ENCODE measurements at regions not wholly inside any gene's neighbourhood (a gene's known extent, or its start where the extent isn't known, plus 50 kb on each side); places are given as distances from the start of the nearest gene placed in this dataset.

DNA sequence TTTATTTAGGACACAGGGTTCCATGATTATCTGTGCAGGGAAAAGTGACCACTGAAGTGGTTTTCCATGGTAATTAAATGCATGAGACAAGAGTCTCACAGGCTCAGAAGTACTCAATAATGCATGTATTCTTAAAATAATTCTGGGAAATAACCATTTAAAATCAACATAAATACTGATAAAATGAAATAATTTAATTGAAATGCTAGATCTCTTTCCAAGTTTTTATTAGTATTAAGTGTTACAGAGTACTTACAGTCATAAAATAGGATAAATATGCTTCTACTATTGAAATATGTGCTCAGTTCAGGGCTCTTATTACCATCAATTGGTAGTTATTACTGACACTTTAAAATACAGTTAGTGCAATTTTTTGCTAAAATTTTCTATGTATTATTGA is 916.0 kb upstream of the GJE1 start:
- peaks cover 8% of the 10 kb centered on the region for H3K9me3 ChIP-seq (ENCODE audit: control insufficient read depth, insufficient read depth, low read length)
- no peaks in the 10 kb centered on the region for H3K36me3 ChIP-seq (ENCODE audit: control insufficient read depth, insufficient read depth, low read length)
- no peaks in the 10 kb centered on the region for H3K4me1 ChIP-seq (ENCODE audit: control insufficient read depth, insufficient read depth, low read length)
- no peak for DNase-seq (ENCODE audit: low read depth in 4 of 6, low spot score in 6 of 6)
- no peaks in the 10 kb centered on the region for H3K27me3 ChIP-seq (ENCODE audit: control insufficient read depth, insufficient read depth, low read length)
- H3K27ac ChIP-seq (ENCODE audit: low read depth, low read length): no peak overlapping the region
- H3K4me3 ChIP-seq (ENCODE audit: low read depth, low read length): no peak overlapping the region

- no peaks in the 10 kb centered on the region for H3K9me3 ChIP-seq (ENCODE audit: control insufficient read depth, insufficient read depth, low read length)
- no peaks in the 10 kb centered on the region for H3K4me1 ChIP-seq (ENCODE audit: control insufficient read depth, insufficient read depth, low read length)
- no peak overlapping the region for H3K27ac ChIP-seq (ENCODE audit: low read depth, low read length)
- H3K36me3 ChIP-seq (ENCODE audit: control insufficient read depth, insufficient read depth, low read length): no peaks in the 10 kb centered on the region
- DNase-seq (ENCODE audit: low read depth in 4 of 6, low spot score in 6 of 6): no peak
- H3K27me3 ChIP-seq (ENCODE audit: control insufficient read depth, insufficient read depth, low read length): no peaks in the 10 kb centered on the region
- WGBS (ENCODE audit: insufficient coverage): no CpG with 5 or more reads among the region's 1 CpG
- H3K4me3 ChIP-seq (ENCODE audit: low read depth, low read length): no peak overlapping the region
Measured at GRCh38 chr6:141212296-141212695, 920.4 kb upstream of the GJE1 start.

GRCh38 chr6:141211845-141212244 is 920.9 kb upstream of the GJE1 start:
- 73% methylated on average over 2 of the region's 3 CpGs for WGBS (ENCODE audit: insufficient coverage)
- Histone ChIP-seq H3K4me3 (ENCODE audit: low read depth, low read length) (no peak overlapping the region), H3K27ac (ENCODE audit: low read depth, low read length) (no peak overlapping the region), H3K4me1 (ENCODE audit: control insufficient read depth, insufficient read depth, low read length) (no peaks in the 10 kb centered on the region), H3K36me3 (ENCODE audit: control insufficient read depth, insufficient read depth, low read length) (no peaks in the 10 kb centered on the region), H3K27me3 (ENCODE audit: control insufficient read depth, insufficient read depth, low read length) (no peaks in the 10 kb centered on the region), H3K9me3 (ENCODE audit: control insufficient read depth, insufficient read depth, low read length) (no peaks in the 10 kb centered on the region)
- no peak for DNase-seq (ENCODE audit: low read depth in 4 of 6, low spot score in 6 of 6)

- Histone ChIP-seq H3K9me3 (ENCODE audit: control insufficient read depth, insufficient read depth, low read length) (no peaks in the 10 kb centered on the region), H3K4me3 (ENCODE audit: low read depth, low read length) (no peak overlapping the region), H3K27me3 (ENCODE audit: control insufficient read depth, insufficient read depth, low read length) (no peaks in the 10 kb centered on the region), H3K4me1 (ENCODE audit: control insufficient read depth, insufficient read depth, low read length) (no peaks in the 10 kb centered on the region), H3K27ac (ENCODE audit: low read depth, low read length) (no peak overlapping the region), H3K36me3 (ENCODE audit: control insufficient read depth, insufficient read depth, low read length) (no peaks in the 10 kb centered on the region)
- DNase-seq (ENCODE audit: low read depth in 4 of 6, low spot score in 6 of 6): no peak
- WGBS (ENCODE audit: insufficient coverage): no CpG with 5 or more reads among the region's 1 CpG
Measured at GRCh38 chr6:141210901-141211300, 921.8 kb upstream of the GJE1 start.

DNA sequence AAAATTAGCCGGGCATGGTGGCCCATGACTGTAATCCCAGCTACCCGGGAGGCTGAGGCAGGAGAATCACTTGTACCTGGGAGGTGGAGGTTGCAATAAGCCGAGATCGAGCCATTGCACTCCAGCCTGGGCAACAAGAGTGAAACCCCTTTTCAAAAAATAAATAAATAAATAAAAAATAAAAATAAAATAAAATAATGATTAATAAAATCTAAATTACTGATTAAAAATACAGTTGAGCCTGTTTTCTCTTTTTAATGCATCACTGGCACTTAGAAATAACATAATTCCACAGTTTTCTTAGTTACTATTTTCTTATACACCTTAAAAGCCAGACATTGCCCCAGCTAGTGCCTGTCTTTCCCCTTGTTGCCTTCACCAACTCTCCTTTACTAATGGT is 922.8 kb upstream of the GJE1 start:
- DNase-seq (ENCODE audit: low read depth in 4 of 6, low spot score in 6 of 6): no peak
- H3K4me3 ChIP-seq (ENCODE audit: low read depth, low read length): no peak overlapping the region
- WGBS (ENCODE audit: insufficient coverage): no CpG with 5 or more reads among the region's 4 CpGs
- H3K9me3 ChIP-seq (ENCODE audit: control insufficient read depth, insufficient read depth, low read length): no peaks in the 10 kb centered on the region
- no peaks in the 10 kb centered on the region for H3K27me3 ChIP-seq (ENCODE audit: control insufficient read depth, insufficient read depth, low read length)
- no peaks in the 10 kb centered on the region for H3K36me3 ChIP-seq (ENCODE audit: control insufficient read depth, insufficient read depth, low read length)
- H3K27ac ChIP-seq (ENCODE audit: low read depth, low read length): no peak overlapping the region
- H3K4me1 ChIP-seq (ENCODE audit: control insufficient read depth, insufficient read depth, low read length): no peaks in the 10 kb centered on the region

GRCh38 chr6:141208101-141208500 is 924.6 kb upstream of the GJE1 start:
- Histone ChIP-seq H3K9me3 (ENCODE audit: control insufficient read depth, insufficient read depth, low read length) (no peaks in the 10 kb centered on the region), H3K36me3 (ENCODE audit: control insufficient read depth, insufficient read depth, low read length) (no peaks in the 10 kb centered on the region), H3K4me3 (ENCODE audit: low read depth, low read length) (no peak overlapping the region), H3K27me3 (ENCODE audit: control insufficient read depth, insufficient read depth, low read length) (no peaks in the 10 kb centered on the region), H3K27ac (ENCODE audit: low read depth, low read length) (no peak overlapping the region), H3K4me1 (ENCODE audit: control insufficient read depth, insufficient read depth, low read length) (no peaks in the 10 kb centered on the region)
- no peak for DNase-seq (ENCODE audit: low read depth in 4 of 6, low spot score in 6 of 6)
- no CpG with 5 or more reads among the region's 1 CpG for WGBS (ENCODE audit: insufficient coverage)

- Histone ChIP-seq H3K36me3 (ENCODE audit: control insufficient read depth, insufficient read depth, low read length) (no peaks in the 10 kb centered on the region), H3K4me3 (ENCODE audit: low read depth, low read length) (no peak overlapping the region), H3K4me1 (ENCODE audit: control insufficient read depth, insufficient read depth, low read length) (no peaks in the 10 kb centered on the region), H3K9me3 (ENCODE audit: control insufficient read depth, insufficient read depth, low read length) (no peaks in the 10 kb centered on the region), H3K27ac (ENCODE audit: low read depth, low read length) (no peak overlapping the region), H3K27me3 (ENCODE audit: control insufficient read depth, insufficient read depth, low read length) (no peaks in the 10 kb centered on the region)
- no CpG with 5 or more reads among the region's 4 CpGs for WGBS (ENCODE audit: insufficient coverage)
- no peak for DNase-seq (ENCODE audit: low read depth in 4 of 6, low spot score in 6 of 6)
Measured at GRCh38 chr6:141203902-141204575, 928.7 kb upstream of the GJE1 start.

GRCh38 chr6:141202626-141203025 is 930.1 kb upstream of the GJE1 start:
- H3K27ac ChIP-seq (ENCODE audit: low read depth, low read length): no peak overlapping the region
- no peak for DNase-seq (ENCODE audit: low read depth in 4 of 6, low spot score in 6 of 6)
- WGBS (ENCODE audit: insufficient coverage): no CpG with 5 or more reads among the region's 4 CpGs
- H3K36me3 ChIP-seq (ENCODE audit: control insufficient read depth, insufficient read depth, low read length): no peaks in the 10 kb centered on the region
- H3K27me3 ChIP-seq (ENCODE audit: control insufficient read depth, insufficient read depth, low read length): no peaks in the 10 kb centered on the region
- H3K4me3 ChIP-seq (ENCODE audit: low read depth, low read length): no peak overlapping the region
- no peaks in the 10 kb centered on the region for H3K9me3 ChIP-seq (ENCODE audit: control insufficient read depth, insufficient read depth, low read length)
- no peaks in the 10 kb centered on the region for H3K4me1 ChIP-seq (ENCODE audit: control insufficient read depth, insufficient read depth, low read length)

DNA sequence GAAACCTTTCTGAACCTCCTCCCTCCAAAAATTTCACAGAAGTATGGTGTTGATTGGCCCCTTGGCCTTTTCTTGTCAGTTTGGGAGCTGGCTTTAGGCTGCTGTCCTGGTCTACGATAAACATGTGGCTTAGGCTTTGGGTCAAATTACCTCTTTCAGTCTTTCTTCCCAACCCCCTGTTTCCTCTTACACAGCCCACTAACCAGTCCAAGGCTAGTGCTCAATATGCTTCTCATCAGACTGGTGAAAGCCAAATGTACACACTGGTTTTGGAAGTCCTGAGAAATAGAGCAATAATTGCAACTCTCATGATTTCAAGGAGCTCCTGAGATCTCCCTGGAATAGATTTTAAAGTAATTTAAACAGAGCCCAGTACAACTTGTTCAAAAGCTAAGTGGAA is 933.7 kb upstream of the GJE1 start:
- DNase-seq (ENCODE audit: low read depth in 4 of 6, low spot score in 6 of 6): no peak
- no peaks in the 10 kb centered on the region for H3K36me3 ChIP-seq (ENCODE audit: control insufficient read depth, insufficient read depth, low read length)
- H3K4me1 ChIP-seq (ENCODE audit: control insufficient read depth, insufficient read depth, low read length): no peaks in the 10 kb centered on the region
- WGBS (ENCODE audit: insufficient coverage): no CpG with 5 or more reads among the region's 1 CpG
- H3K4me3 ChIP-seq (ENCODE audit: low read depth, low read length): no peak overlapping the region
- no peaks in the 10 kb centered on the region for H3K27me3 ChIP-seq (ENCODE audit: control insufficient read depth, insufficient read depth, low read length)
- H3K27ac ChIP-seq (ENCODE audit: low read depth, low read length): no peak overlapping the region
- H3K9me3 ChIP-seq (ENCODE audit: control insufficient read depth, insufficient read depth, low read length): no peaks in the 10 kb centered on the region

DNA sequence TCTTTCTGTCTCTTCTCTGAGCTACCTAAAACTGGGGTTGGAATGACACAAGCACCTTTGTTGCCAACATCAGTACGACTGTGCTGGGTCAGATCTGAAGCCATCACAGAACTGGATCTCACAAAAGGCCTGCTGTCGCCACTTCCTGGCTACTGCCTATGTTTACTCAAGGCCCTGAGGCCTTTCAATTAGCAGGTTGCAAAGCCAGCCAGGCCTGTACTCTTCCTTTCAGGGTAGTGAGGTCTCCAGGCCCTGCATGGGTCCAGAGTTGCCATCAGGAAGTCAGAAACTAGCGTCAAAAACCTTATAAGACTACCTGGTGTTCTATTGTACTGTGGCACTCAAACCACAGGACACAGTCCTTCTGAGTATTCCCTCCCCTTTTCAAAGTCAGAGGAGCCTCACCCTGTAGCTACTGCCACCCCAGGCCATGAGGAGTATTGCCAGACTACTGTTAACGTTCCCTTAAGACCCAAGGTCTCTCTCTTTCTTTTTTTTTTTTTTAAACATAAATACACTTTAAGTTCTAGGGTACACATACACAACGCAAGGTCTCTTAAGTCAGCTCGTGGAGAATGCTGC is 937.4 kb upstream of the GJE1 start:
- Histone ChIP-seq H3K4me1 (ENCODE audit: control insufficient read depth, insufficient read depth, low read length) (no peaks in the 10 kb centered on the region), H3K36me3 (ENCODE audit: control insufficient read depth, insufficient read depth, low read length) (no peaks in the 10 kb centered on the region), H3K27ac (ENCODE audit: low read depth, low read length) (no peak overlapping the region), H3K9me3 (ENCODE audit: control insufficient read depth, insufficient read depth, low read length) (peaks cover 6% of the 10 kb centered on the region), H3K4me3 (ENCODE audit: low read depth, low read length) (no peak overlapping the region), H3K27me3 (ENCODE audit: control insufficient read depth, insufficient read depth, low read length) (no peaks in the 10 kb centered on the region)
- no peak for DNase-seq (ENCODE audit: low read depth in 4 of 6, low spot score in 6 of 6)
- 90% methylated on average over 6 of the region's 6 CpGs for WGBS (ENCODE audit: insufficient coverage)
